GM18517 (cell line): ENCODE measurements at regions not wholly inside any gene's neighbourhood (a gene's known extent, or its start where the extent isn't known, plus 50 kb on each side); places are given as distances from the start of the nearest gene placed in this dataset.

Source experiments
- ATAC-seq: cut with Tn5 transposase; IDR thresholded peaks from one replicate; pipeline ENCODE4 v1.9.1; 2021; ENCODE audit warnings: mild to moderate bottlenecking, moderate library complexity; ENCODE audit not compliant: unreplicated experiment

GRCh38 chr17:72005332-72006163, 115.3 kb upstream of the SOX9 start:
- peak; percentile 57 for ATAC-seq

DNA sequence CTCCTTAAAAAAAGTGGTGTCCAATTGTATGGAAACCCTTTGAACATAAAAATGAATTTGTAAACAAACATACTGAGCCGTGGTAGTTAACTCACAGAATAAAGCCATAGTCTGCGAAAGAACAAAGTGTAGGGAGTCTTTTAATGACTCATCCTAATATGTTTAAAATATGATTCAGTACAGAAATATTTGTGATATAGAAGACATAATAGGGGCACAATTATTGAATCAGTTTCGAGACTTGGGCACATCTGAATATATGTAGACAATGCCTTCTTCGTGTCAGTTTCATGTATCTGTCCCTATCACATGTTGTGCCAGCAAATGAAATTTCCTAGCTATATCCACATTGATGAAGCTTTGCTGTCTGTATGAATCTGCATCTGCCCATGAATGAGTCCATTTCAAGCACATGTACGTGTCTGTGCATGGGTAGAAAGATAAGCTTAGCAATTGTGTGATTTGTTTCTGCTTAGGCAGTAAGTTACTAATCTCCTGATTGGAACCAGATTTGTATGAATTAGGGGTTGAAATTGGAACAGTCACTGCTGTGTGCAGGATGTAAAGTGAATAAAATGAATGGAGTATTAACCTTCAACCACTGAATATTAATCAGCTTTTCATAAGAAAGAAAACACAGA, 112.5 kb upstream of the SOX9 start:
- no peak for ATAC-seq

- no peak for ATAC-seq
Observed at GRCh38 chr17:72011561-72011960, 109.3 kb upstream of the SOX9 start.

- peak; percentile 44 for ATAC-seq
Observed at GRCh38 chr17:72021417-72022041, 99.3 kb upstream of the SOX9 start.

GRCh38 chr17:72022328-72023275, 98.2 kb upstream of the SOX9 start:
- no peak for ATAC-seq

DNA sequence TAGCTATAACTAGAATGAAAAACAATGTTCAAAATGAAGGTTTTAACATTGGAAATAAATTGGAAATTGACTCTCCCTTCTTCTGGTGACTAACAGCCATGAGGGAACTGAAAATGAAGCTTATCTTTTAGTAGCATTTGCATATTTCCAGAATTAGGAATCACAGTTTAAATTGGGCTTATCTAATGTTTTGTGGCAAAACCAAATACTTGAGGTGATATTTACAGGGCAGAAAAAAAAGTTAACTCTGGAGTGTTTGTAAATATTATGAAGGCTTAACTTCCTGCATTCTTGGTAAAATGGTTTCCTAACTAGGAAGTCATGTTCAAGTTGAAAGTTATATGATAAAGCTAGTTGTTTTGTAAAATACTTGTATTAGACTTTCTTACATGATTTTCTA, 96.4 kb upstream of the SOX9 start:
- no peak for ATAC-seq

DNA sequence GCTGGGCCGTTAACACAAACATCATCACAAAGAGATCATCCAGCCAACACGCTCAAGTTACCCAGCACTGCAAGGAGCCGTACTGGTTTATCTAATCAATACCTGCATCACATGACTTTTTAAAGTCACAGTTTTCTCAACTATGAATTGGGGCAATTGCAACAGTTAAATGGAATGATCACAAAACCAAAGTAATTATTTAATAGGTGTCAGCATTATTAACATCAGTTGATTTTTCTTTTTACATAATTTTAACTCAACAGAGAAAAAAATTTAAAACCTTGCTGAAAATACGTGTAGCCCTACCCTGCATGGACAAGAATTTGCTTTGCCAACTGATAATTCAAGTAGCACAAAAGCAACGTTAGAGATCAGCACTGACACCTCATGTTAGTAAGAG, 95.7 kb upstream of the SOX9 start:
- ATAC-seq: no peak

GRCh38 chr17:72030067-72030899, 90.5 kb upstream of the SOX9 start:
- ATAC-seq: peak; percentile 85

DNA sequence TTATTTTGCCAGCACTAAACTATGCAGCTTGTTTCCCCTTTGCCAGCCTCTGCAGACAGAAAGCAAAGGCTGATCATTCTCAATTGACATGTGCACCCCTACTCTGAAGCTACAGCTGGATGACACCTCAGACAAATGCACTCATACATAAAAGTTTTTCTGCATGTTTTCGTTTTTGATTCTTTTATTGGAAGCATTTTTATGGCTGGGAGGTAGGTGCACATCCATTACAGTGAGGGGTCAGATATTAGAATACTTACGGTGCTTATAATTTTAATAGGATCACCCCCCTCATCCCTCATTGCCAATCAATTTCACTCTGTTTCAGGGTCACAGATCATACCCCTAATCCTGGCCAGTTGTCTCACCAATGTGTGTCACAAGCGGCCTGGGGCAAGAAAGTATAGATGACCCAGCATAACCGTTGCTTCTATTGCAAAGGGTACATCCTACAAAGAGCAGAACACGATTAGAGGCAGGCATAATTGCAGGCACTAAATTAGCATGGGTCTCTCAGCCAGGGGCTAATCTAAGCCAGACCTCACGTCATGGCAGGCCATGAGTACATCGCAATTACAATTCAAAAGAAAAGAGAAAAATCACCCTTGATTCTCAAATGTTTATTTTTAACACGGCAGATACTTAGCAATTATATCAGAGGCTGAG, 89.5 kb upstream of the SOX9 start:
- ATAC-seq: no peak

- no peak for ATAC-seq
Observed at GRCh38 chr17:72033334-72033733, 87.5 kb upstream of the SOX9 start.

GRCh38 chr17:72034000-72034399, 86.8 kb upstream of the SOX9 start:
- ATAC-seq: no peak

- ATAC-seq: no peak
Observed at GRCh38 chr17:72038427-72038826, 82.4 kb upstream of the SOX9 start.

DNA sequence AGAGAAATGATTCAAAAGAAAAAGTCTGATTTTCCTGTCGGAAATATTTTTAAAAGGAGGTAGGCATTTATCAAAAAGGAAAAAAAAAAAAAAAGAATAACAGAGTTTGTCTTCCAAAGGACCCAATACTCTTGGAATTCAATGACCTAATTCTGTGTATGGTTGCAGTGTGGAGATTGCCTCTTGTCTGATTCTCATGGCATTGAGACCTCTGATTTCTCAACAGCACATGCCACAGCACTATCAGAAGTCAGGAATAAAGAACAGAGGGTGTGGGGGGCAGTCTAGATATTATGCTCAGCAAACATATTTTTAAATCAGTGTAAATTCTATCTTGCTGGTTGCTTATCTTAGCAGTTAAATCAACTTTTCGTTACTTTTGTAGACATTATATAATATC, 81.3 kb upstream of the SOX9 start:
- ATAC-seq: no peak

DNA sequence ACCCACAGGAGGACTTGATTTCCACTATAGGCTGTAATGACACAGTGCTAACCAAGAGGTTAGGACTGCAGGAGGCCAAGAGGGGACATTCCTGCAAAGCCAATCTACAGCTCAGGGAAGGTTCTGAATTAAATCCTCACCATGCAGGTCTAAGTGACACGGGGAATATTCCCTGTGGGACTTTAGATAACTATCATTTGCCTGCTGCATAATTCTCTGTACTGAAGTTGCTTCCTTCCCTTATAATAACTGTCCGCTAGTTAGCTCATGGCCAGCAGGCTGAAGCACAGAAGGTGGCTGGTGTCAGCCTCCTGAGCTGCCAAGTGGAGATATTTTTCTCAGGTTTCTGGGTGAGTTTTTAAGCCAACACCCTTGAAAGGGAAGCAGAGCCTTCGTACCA, 74.6 kb upstream of the SOX9 start:
- ATAC-seq: no peak

DNA sequence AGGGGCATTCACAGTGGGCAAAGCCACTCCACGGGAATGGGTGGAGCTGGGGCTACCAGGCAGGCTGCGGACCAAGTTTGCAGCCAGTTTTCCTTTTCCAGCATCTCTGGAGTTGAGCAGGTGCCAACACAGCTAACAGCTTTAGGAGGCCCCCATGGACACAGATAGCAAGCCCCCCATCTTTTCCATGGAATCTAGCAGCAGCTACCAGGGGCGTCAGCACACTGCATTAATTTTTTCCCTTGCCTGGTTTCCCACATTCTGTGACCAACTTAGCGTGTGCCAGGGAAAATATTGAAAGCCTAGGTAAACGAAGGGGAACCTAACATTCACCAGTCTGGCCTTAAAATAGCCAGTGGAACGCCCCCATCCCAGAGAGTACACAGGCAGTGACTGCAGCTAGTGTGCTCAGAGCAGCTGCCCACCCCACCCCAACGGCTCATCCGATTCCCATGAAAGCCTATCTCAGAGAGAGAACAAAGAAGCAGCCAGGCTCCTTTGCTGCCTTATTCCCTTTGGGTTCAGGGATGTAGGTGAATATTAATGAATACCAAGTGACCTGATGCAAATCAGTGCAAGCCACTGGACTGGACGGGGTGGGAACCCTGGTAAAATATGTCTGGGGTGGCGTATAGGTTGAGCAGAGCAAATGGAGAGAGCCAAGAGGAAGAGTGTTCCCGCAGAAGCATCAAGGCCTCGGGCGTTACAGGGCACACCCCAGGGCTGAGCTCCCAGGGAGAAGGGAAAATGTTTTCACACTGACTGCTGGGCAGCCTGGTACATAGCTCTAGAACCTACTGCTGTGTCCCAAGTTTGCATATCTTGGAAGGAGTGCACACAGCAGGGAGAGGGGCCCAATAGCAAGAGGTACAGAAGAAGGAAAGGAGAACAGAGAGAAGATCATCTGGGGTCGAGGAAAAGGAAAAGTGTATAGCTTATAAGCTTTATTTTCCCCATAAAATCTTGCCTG, 73.9 kb upstream of the SOX9 start:
- ATAC-seq: no peak

GRCh38 chr17:72049914-72050313, 70.9 kb upstream of the SOX9 start:
- ATAC-seq: no peak

DNA sequence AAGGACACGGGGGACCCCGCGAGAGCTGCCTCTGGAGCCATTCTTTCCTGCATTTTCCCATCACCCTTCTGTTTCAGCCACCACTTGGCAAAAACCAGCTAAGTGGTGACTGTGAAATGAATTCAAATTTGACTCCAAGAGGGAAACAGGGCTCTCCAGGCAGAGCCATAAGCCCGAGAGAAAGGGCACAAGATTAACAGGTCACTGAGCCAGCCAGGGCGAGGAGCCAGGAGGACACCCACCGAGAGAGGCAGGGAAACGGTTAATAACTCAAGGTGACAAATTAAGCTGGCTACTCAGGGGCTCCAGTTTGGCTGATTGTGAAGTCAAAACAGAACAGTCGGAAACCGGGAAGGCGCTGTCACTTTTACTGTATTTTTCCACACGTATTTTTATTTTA, 67.8 kb upstream of the SOX9 start:
- ATAC-seq: no peak

DNA sequence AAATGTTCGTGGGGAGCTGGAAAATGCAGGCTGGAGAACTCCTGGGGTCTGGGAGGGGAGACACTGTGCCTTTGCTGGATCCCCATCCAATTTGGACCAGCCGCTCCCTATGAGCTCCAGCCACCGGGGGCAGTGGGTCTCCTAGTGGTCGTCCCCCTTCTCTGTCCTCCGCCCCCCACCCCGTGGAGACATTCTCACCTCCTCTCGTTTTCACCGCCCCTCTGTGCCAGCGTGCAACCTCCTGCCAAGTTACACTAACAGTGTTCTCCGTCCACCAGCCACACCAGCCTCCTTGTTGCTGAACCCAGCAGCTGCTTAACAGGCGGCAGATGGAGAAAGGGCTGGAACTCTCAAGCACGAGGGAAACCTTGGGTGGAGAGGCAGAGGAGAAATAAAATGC, 67.4 kb upstream of the SOX9 start:
- no peak for ATAC-seq
